ENCODE measurements at regions not wholly inside any gene's neighbourhood (a gene's known extent, or its start where the extent isn't known, plus 50 kb on each side); places are given as distances from the start of the nearest gene placed in this dataset.

GRCh38 chr10:107474650-107475049, 310.1 kb upstream of the SORCS1 start:
- in situ Hi-C loops (cut with MboI; ENCODE audit: low sequenced_read_pairs): no loop called here

DNA sequence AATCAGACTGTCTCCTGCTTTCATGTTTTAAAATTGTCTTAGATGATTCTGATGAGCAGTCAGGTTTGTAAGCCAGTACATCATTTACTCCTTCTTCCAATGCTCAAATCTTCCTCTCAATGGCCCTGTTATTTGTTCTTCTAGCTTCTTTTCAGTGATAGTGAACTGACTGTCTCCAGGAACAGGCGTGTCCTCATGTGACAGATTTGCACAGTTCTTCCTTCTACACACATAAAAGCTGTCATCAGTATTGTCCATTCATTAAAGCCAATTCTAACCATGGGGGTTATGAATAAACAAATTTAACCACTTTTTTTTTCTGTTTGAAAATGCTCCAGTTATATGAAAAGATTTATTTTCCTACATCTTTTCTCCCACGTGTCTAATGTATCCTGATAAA, 308.7 kb upstream of the SORCS1 start:
- in situ Hi-C loops (cut with MboI; ENCODE audit: low sequenced_read_pairs): no loop called here

- in situ Hi-C loops (cut with MboI; ENCODE audit: low sequenced_read_pairs): no loop called here
These were observed 307.4 kb upstream of the SORCS1 start for GRCh38 chr10:107471911-107472310.

- in situ Hi-C loops (cut with MboI; ENCODE audit: low sequenced_read_pairs): no loop called here
These were observed 289.1 kb upstream of the SORCS1 start for GRCh38 chr10:107453561-107453960.

- in situ Hi-C loops (cut with MboI; ENCODE audit: low sequenced_read_pairs): no loop called here
These were observed 286.5 kb upstream of the SORCS1 start for GRCh38 chr10:107451047-107451446.

GRCh38 chr10:107450056-107450455, 285.6 kb upstream of the SORCS1 start:
- in situ Hi-C loops (cut with MboI; ENCODE audit: low sequenced_read_pairs): no loop called here

- in situ Hi-C loops (cut with MboI; ENCODE audit: low sequenced_read_pairs): no loop called here
These were observed 279.9 kb upstream of the SORCS1 start for GRCh38 chr10:107444443-107444842.

DNA sequence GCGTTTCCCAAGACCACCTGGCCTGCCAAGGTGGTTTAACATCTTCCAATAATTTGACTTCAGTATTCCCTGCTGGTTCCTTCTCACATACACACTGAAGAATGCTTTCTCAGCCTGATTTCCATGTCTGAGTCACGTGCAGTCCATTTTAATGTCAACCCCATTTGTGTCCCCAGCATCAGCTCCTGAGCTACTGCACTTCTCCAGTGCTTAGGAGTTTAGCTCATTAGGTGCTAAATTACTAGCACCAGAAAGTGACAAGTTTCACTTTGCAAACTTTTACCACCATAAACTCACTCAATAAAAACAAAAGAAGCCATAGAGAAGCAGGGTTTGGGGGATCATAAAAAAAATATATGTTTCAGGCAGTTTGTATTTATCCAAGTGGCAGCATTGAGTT, 279.3 kb upstream of the SORCS1 start:
- in situ Hi-C loops (cut with MboI; ENCODE audit: low sequenced_read_pairs): no loop called here

GRCh38 chr10:107443326-107443725, 278.8 kb upstream of the SORCS1 start:
- in situ Hi-C loops (cut with MboI; ENCODE audit: low sequenced_read_pairs): no loop called here

GRCh38 chr10:107442035-107442505, 277.6 kb upstream of the SORCS1 start:
- in situ Hi-C loops (cut with MboI; ENCODE audit: low sequenced_read_pairs): no loop called here

- in situ Hi-C loops (cut with MboI; ENCODE audit: low sequenced_read_pairs): no loop called here
These were observed 276.2 kb upstream of the SORCS1 start for GRCh38 chr10:107440741-107441140.

DNA sequence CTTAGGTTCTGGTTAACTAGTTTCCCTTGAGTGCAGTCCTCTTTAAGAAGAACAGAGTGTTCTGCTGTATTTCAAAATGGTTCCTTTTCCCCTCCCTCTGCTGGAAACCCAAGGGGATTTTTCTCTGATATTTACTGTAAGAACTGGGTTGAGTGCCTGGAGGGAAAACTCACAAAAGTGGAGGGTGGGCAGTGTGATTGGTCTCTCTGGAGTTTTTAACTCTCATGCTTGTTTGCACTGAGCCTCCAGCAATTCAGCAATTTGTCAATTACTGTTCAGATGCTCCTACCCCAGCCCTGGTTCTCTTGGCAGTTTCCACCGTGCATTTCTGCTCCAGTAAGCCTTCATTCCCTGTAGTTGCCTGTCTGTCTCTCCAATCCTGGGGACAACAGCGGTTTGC, 273.4 kb upstream of the SORCS1 start:
- in situ Hi-C loops (cut with MboI; ENCODE audit: low sequenced_read_pairs): no loop called here

- in situ Hi-C loops (cut with MboI; ENCODE audit: low sequenced_read_pairs): no loop called here
These were observed 272.1 kb upstream of the SORCS1 start for GRCh38 chr10:107436568-107436967.

- in situ Hi-C loops (cut with MboI; ENCODE audit: low sequenced_read_pairs): no loop called here
These were observed 270.3 kb upstream of the SORCS1 start for GRCh38 chr10:107434854-107435253.

DNA sequence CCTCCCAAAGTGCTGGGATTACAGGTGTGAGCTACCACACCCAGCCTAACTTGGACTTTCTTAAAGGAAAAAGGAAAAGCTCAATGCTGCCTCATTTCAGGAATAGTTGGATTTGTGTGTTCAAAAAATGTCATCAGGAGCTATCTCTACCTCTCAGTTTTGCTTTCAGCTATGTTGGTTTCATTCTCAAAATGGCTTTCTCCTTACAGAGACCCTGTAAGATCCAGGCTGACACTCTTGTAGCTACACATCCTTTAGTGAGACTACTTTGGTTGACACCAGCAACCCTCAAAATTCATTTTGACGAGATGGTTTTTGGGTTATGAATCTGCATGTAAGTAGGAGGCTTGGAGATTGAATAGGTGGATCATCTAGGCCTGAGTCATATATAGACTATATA, 269.7 kb upstream of the SORCS1 start:
- in situ Hi-C loops (cut with MboI; ENCODE audit: low sequenced_read_pairs): no loop called here

- in situ Hi-C loops (cut with MboI; ENCODE audit: low sequenced_read_pairs): no loop called here
These were observed 269.1 kb upstream of the SORCS1 start for GRCh38 chr10:107433605-107434004.

DNA sequence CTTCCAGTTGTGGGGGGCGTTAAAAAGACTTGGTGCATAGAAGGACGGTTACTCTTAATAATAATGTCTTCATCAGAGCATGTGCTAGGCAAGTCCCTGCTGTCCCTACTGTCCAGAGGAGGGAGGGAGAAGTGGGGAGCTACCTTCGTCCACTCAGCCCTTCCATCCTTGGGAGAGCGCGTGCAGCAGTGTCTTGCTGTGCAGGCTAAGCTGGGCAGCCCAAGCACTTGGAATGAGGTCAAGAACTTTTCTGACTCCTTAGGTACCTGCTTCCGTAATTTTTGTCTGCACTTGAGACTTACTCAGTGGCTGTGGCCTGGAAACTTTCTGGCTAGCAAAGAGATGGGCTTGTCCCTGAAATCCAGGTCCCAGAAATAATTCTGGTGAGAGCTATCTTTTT, 265.9 kb upstream of the SORCS1 start:
- in situ Hi-C loops (cut with MboI; ENCODE audit: low sequenced_read_pairs): no loop called here

- in situ Hi-C loops (cut with MboI; ENCODE audit: low sequenced_read_pairs): no loop called here
These were observed 262.5 kb upstream of the SORCS1 start for GRCh38 chr10:107427016-107427415.

DNA sequence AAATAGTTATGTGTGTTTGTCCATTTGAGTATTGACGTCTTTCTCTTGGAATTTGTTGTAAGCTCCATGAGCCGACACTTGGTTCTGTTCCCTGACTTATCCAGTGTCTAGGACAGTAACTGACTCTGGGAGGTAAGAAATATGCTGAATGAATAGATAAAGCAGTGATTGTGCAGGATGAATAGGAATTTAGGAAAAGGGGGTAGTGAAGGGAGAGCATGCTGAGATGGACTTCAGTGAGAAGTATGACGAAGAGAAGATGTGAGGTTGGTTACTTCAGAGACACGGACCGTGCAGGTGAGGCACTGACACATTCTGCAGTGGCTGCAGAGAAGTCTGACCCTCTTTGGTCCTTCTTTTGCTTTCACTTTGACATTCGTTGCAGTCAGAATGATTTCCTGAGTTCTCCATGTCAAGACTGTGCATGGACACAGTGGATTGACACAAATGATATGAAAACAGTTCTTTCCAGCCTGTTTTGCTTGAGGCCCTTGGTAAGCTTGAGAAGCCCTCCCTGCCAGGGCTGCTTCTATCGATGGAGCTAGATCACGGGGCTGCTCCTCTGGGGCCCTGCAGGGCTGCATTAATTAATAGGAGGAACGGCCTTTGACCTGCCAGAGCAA, 261.5 kb upstream of the SORCS1 start:
- in situ Hi-C loops (cut with MboI; ENCODE audit: low sequenced_read_pairs): no loop called here

- in situ Hi-C loops (cut with MboI; ENCODE audit: low sequenced_read_pairs): loop anchor here (25.0 kb wide), 1 partner anchor 388 kb away; no protein-coding TSS in a partner anchor
These were observed 260.1 kb upstream of the SORCS1 start for GRCh38 chr10:107424628-107425027.

- in situ Hi-C loops (cut with MboI; ENCODE audit: low sequenced_read_pairs): loop anchor here (25.0 kb wide), 1 partner anchor 388 kb away; no protein-coding TSS in a partner anchor
These were observed 259.4 kb upstream of the SORCS1 start for GRCh38 chr10:107423903-107424302.

- in situ Hi-C loops (cut with MboI; ENCODE audit: low sequenced_read_pairs): loop anchor here (25.0 kb wide), 1 partner anchor 390 kb away; no protein-coding TSS in a partner anchor
These were observed 258.2 kb upstream of the SORCS1 start for GRCh38 chr10:107422681-107423080.

DNA sequence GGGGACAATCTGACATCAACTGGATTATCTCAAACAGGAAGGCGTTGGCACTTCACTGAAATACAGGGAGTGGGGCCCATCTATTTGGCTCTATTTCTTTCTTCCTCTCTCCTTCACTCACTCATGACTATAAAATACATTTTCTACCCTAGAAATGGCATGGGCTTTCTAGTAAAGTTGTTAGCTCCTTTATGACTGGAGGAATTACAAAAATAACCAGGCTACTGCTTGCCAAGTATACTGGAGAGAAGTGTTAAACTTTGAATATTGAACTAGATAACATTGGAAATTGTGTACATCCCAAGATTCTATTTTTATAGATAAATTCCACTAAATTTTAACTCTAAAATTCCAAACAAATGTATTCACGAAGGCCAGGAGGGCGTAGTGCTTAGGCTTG, 255.7 kb upstream of the SORCS1 start:
- in situ Hi-C loops (cut with MboI; ENCODE audit: low sequenced_read_pairs): loop anchor here (25.0 kb wide), 1 partner anchor 392 kb away; no protein-coding TSS in a partner anchor
